ENCODE measurements at regions not wholly inside any gene's neighbourhood (a gene's known extent, or its start where the extent isn't known, plus 50 kb on each side); places are given as distances from the start of the nearest gene placed in this dataset.

DNA sequence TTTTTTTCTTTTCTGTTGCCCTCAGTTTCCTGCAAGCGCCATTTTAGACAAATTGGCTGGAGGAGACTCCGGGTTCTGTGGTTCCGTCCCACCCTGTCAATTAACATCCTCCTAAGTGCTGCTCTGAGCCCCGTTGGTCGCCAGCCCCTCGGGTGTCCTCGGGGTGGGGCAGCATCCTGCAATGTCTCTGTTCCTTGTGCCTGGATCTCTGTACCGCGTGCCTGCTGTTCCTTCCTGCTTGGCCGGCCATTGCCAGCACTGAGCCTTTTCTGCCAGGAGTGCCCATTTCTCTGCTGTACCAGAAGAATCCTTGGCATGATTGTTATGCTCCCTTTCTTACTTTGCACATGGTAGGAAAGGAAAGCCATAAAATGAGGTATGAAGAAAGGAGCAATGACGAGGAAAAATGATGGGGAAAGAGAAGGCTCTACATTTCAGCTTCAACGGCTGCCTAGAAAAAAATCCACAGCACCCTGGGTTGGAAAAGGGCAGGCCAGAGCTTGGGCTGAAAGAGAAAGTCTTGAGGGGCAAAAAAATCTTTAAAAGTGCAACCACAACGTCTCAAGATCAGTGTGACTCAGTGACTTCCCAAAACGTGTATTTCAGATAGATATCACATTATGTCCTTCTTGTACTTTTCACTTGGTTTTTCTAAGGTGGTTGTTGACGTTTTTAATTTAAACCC, 256.7 kb downstream of the CLIC5 start:
- Histone ChIP-seq H3K4me3 (no peak overlapping the region), H4K20me1 (ENCODE audit: insufficient read depth) (no peaks in the 10 kb centered on the region), H3K9me3 (ENCODE audit: low read depth) (no peaks in the 10 kb centered on the region), H3K27me3 (replicated peaks; ENCODE audit: insufficient read depth) (no peaks in the 10 kb centered on the region), H3F3A (ENCODE audit: insufficient read depth) (0 out of 2 replicates have a peak, but pooled peaks cover 5% of the 10 kb centered on the region), H3K4me1 (ENCODE audit: insufficient read depth) (peaks cover 17% of the 10 kb centered on the region), H2AFZ (peak overlapping the region; percentile 77), H3K4me2 (ENCODE audit: unreplicated experiment) (peak overlapping the region; percentile 28), H3K9ac (no peak overlapping the region; the same call in 1 of the 2 replicates), H3K36me3 (ENCODE audit: low read depth) (no peaks in the 10 kb centered on the region), H3K27ac (no peak overlapping the region), H3K9me2 (ENCODE audit: insufficient read depth) (no peaks in the 10 kb centered on the region), H3K79me2 (ENCODE audit: insufficient read depth) (no peaks in the 10 kb centered on the region)
- 21 to 24% methylated on average over 14 to 15 of the region's 15 CpGs for WGBS, 2 experiments (ENCODE audit: low coverage in 1 of 2, low lambda C conversion rate in 2 of 2, missing lambda C conversion rate in 2 of 2)
- peak; percentile 31 for DNase-seq
- in situ Hi-C loops (cut with MboI): no loop called here
- TF ChIP-seq EZH2 (IDR thresholded peaks at IDR 0.05; ENCODE audit: insufficient read depth, poor library complexity, severe bottlenecking): no peak
- no peak for TF ChIP-seq EZH2phosphoT487 (IDR thresholded peaks at IDR 0.05; ENCODE audit: insufficient read depth, low read depth)

DNA sequence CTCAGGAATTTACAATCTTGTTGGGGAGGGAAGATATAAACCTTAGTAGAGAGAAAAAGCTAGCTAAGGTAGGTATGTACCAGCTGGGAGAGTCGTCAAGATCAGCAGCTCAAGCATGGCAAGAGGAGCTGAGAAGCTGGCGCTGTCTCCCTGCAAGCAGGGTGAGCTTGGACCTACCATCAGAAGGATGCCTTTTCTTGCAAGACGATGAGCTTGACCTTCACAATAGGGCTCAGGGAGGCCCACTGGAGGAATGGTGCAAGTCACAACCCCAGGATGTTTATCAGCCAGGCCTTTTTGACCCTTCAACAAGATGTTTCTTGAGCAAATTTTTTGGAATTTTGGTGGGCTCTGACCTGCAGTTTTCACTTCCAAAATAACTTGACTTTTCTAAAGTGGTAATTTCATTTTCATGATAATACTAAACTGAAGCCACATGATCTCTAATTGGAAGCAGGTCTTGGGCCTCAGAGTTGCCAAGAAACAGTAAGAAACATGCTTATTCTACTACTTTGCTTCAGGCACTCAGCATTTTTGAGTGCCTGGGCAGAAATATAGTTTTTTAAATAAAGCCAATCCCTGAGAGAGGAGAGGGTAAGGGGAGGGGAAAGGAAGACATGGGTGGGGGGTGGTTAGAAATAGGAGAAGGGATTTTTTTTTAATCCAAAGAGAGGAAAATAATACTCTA, 258.1 kb downstream of the CLIC5 start:
- peak; percentile 44 for DNase-seq
- H3K9me3 ChIP-seq (ENCODE audit: low read depth): no peaks in the 10 kb centered on the region
- TF ChIP-seq EZH2phosphoT487 (IDR thresholded peaks at IDR 0.05; ENCODE audit: insufficient read depth, low read depth): no peak
- TF ChIP-seq EZH2 (IDR thresholded peaks at IDR 0.05; ENCODE audit: insufficient read depth, poor library complexity, severe bottlenecking): no peak
- WGBS, 2 experiments (ENCODE audit: low coverage in 1 of 2, low lambda C conversion rate in 2 of 2, missing lambda C conversion rate in 2 of 2): 33 to 35% methylated on average over 3 of the region's 3 CpGs
- in situ Hi-C loops (cut with MboI): no loop called here
- no peaks in the 10 kb centered on the region for H3K27me3 ChIP-seq (replicated peaks; ENCODE audit: insufficient read depth)
- no peak overlapping the region for H3K4me3 ChIP-seq
- H3K79me2 ChIP-seq (ENCODE audit: insufficient read depth): no peaks in the 10 kb centered on the region
- no peaks in the 10 kb centered on the region for H3K36me3 ChIP-seq (ENCODE audit: low read depth)
- 0 out of 2 replicates have a peak overlapping the region, but pooled peaks have one; percentile 77 for H2AFZ ChIP-seq
- H3K4me2 ChIP-seq (ENCODE audit: unreplicated experiment): no peak overlapping the region
- H3F3A ChIP-seq (ENCODE audit: insufficient read depth): 0 out of 2 replicates have a peak, but pooled peaks cover 5% of the 10 kb centered on the region
- no peaks in the 10 kb centered on the region for H3K9me2 ChIP-seq (ENCODE audit: insufficient read depth)
- peaks cover 17% of the 10 kb centered on the region for H3K4me1 ChIP-seq (ENCODE audit: insufficient read depth)
- H3K9ac ChIP-seq: no peak overlapping the region
- H4K20me1 ChIP-seq (ENCODE audit: insufficient read depth): no peaks in the 10 kb centered on the region
- no peak overlapping the region for H3K27ac ChIP-seq

DNA sequence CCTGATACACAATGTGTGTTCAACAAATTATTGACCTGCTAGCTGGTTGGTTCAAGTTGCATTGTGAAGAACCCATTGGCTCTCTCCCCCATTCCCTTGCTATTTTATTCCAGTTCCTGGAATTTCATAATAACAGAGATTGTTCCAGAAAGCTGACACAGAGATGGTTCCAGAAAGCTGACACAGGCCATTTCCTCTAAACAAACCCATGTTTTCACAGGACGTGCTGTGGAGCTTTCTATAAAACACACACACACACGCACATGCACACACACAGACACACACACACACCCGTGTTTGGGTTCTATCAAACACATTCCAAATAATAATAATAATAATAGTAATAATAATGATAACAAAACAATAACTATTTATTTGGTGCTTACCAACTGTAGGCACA, 259.1 kb downstream of the CLIC5 start:
- WGBS, 2 experiments (ENCODE audit: low coverage in 1 of 2, low lambda C conversion rate in 2 of 2, missing lambda C conversion rate in 2 of 2): 37 to 40% methylated on average over 3 of the region's 3 CpGs
- Histone ChIP-seq H4K20me1 (ENCODE audit: insufficient read depth) (no peaks in the 10 kb centered on the region), H3K79me2 (ENCODE audit: insufficient read depth) (no peaks in the 10 kb centered on the region), H3K9me2 (ENCODE audit: insufficient read depth) (no peaks in the 10 kb centered on the region), H3K4me3 (no peak overlapping the region), H3F3A (ENCODE audit: insufficient read depth) (0 out of 2 replicates have a peak, but pooled peaks cover 5% of the 10 kb centered on the region), H2AFZ (no peak overlapping the region), H3K27ac (no peak overlapping the region), H3K27me3 (replicated peaks; ENCODE audit: insufficient read depth) (no peaks in the 10 kb centered on the region), H3K9ac (no peak overlapping the region), H3K9me3 (ENCODE audit: low read depth) (no peaks in the 10 kb centered on the region), H3K36me3 (ENCODE audit: low read depth) (no peaks in the 10 kb centered on the region), H3K4me2 (ENCODE audit: unreplicated experiment) (no peak overlapping the region), H3K4me1 (ENCODE audit: insufficient read depth) (peaks cover 17% of the 10 kb centered on the region)
- in situ Hi-C loops (cut with MboI): no loop called here
- TF ChIP-seq EZH2phosphoT487 (IDR thresholded peaks at IDR 0.05; ENCODE audit: insufficient read depth, low read depth) (no peak), EZH2 (IDR thresholded peaks at IDR 0.05; ENCODE audit: insufficient read depth, poor library complexity, severe bottlenecking) (no peak)
- DNase-seq: no peak

DNA sequence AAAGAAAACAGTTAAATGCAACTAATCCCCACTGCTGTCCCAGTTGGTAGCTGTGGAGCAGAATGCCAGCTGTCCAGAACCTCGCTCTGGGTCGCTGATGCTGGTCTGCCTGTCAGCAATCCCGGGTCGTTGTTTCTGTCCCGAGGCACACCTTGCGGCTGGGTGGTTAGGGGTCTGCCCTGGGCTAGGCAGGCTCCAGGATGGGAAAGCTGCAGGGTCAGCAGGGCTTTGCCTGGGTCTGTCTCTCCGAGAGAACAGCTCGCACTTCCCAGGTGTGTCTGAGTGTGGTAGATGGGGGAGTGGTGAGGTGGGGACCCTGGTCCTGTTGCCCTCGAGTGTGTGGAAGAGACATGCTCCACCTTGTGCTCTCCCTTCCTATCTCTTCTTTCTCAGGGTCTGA, 261.2 kb downstream of the CLIC5 start:
- in situ Hi-C loops (cut with MboI): no loop called here
- DNase-seq: no peak
- H3K4me1 ChIP-seq (ENCODE audit: insufficient read depth): peaks cover 12% of the 10 kb centered on the region

More for the DNA sequence above, 261.2 kb downstream of the CLIC5 start:
- Histone ChIP-seq H3K9me3 (ENCODE audit: low read depth) (no peaks in the 10 kb centered on the region), H3K9ac (no peak overlapping the region), H4K20me1 (ENCODE audit: insufficient read depth) (no peaks in the 10 kb centered on the region), H3K9me2 (ENCODE audit: insufficient read depth) (no peaks in the 10 kb centered on the region), H3K4me2 (ENCODE audit: unreplicated experiment) (no peak overlapping the region), H3K4me3 (no peak overlapping the region), H3F3A (ENCODE audit: insufficient read depth) (0 out of 2 replicates have a peak, but pooled peaks cover 5% of the 10 kb centered on the region), H3K79me2 (ENCODE audit: insufficient read depth) (no peaks in the 10 kb centered on the region), H3K27ac (no peak overlapping the region), H3K27me3 (replicated peaks; ENCODE audit: insufficient read depth) (no peaks in the 10 kb centered on the region), H3K36me3 (ENCODE audit: low read depth) (no peaks in the 10 kb centered on the region), H2AFZ (no peak overlapping the region)
- TF ChIP-seq EZH2 (IDR thresholded peaks at IDR 0.05; ENCODE audit: insufficient read depth, poor library complexity, severe bottlenecking): no peak
- no peak for TF ChIP-seq EZH2phosphoT487 (IDR thresholded peaks at IDR 0.05; ENCODE audit: insufficient read depth, low read depth)
- 81 to 89% methylated on average over 9 of the region's 9 CpGs for WGBS, 2 experiments (ENCODE audit: low coverage in 1 of 2, low lambda C conversion rate in 2 of 2, missing lambda C conversion rate in 2 of 2)
